ENCODE measurements at regions not wholly inside any gene's neighbourhood (a gene's known extent, or its start where the extent isn't known, plus 50 kb on each side); places are given as distances from the start of the nearest gene placed in this dataset.

- Histone ChIP-seq H3K4me1 (no peaks in the 10 kb centered on the region), H3K27ac (no peak overlapping the region), H3K27me3 (no peaks in the 10 kb centered on the region), H3K36me3 (no peaks in the 10 kb centered on the region), H3K9me3 (peaks cover 0 to 6% of the 10 kb centered on the region in 2 donors), H3K4me3 (no peak overlapping the region)
- in situ Hi-C loops (cut with MboI; ENCODE audit: low pct_ligation_motif_present in 1 of 4, low pct_unique_long_range_greater_than_20kb in 1 of 4, low sequenced_read_pairs in 3 of 4) = no loop called here
- intact Hi-C loops (cut with DNase I; ENCODE audit: low total_unique reads) = no loop called here
- 66 to 80% methylated on average over 3 of the region's 3 CpGs for WGBS, 2 donors (ENCODE audit: low coverage in 1 of 2)
- no peak for DNase-seq
- no peak for TF ChIP-seq POLR2AphosphoS5 (IDR thresholded peaks at IDR 0.05)
- TF ChIP-seq EP300 (IDR thresholded peaks at IDR 0.05; ENCODE audit: low read depth) = no peak
- no peak for TF ChIP-seq CTCF (IDR thresholded peaks at IDR 0.05)
- TF ChIP-seq POLR2A (IDR thresholded peaks at IDR 0.05) = no peak
Measured at GRCh38 chr15:37480482-37480881, 380.1 kb upstream of the MEIS2 start.

GRCh38 chr15:37481126-37481525 is 380.8 kb upstream of the MEIS2 start:
- no peak for DNase-seq
- no peak for TF ChIP-seq EP300 (IDR thresholded peaks at IDR 0.05; ENCODE audit: low read depth)
- TF ChIP-seq POLR2AphosphoS5 (IDR thresholded peaks at IDR 0.05) = no peak
- no peak overlapping the region for H3K4me3 ChIP-seq
- H3K36me3 ChIP-seq = no peaks in the 10 kb centered on the region
- peaks cover 0 to 6% of the 10 kb centered on the region in 2 donors for H3K9me3 ChIP-seq
- no peak overlapping the region for H3K27ac ChIP-seq
- intact Hi-C loops (cut with DNase I; ENCODE audit: low total_unique reads) = no loop called here
- no peaks in the 10 kb centered on the region for H3K4me1 ChIP-seq
- H3K27me3 ChIP-seq = no peaks in the 10 kb centered on the region
- in situ Hi-C loops (cut with MboI; ENCODE audit: low pct_ligation_motif_present in 1 of 4, low pct_unique_long_range_greater_than_20kb in 1 of 4, low sequenced_read_pairs in 3 of 4) = no loop called here
- 33 to 62% methylated on average over 1 of the region's 1 CpG for WGBS, 2 donors (ENCODE audit: low coverage in 1 of 2)

- no peaks in the 10 kb centered on the region for H3K27me3 ChIP-seq
- H3K4me1 ChIP-seq = no peaks in the 10 kb centered on the region
- no peaks in the 10 kb centered on the region for H3K36me3 ChIP-seq
- H3K4me3 ChIP-seq = no peak overlapping the region
- no peak for DNase-seq
- WGBS, 2 donors (ENCODE audit: low coverage in 1 of 2) = 83% methylated on average over 6 of the region's 6 CpGs; no CpG with 5 or more reads in 1 of the 2 donors
- intact Hi-C loops (cut with DNase I; ENCODE audit: low total_unique reads) (no loop called here), in situ Hi-C loops (cut with MboI; ENCODE audit: low pct_ligation_motif_present in 1 of 4, low pct_unique_long_range_greater_than_20kb in 1 of 4, low sequenced_read_pairs in 3 of 4) (no loop called here)
- no peak for TF ChIP-seq POLR2A (IDR thresholded peaks at IDR 0.05)
- TF ChIP-seq POLR2AphosphoS5 (IDR thresholded peaks at IDR 0.05) = no peak
- no peak for TF ChIP-seq CTCF (IDR thresholded peaks at IDR 0.05)
- TF ChIP-seq EP300 (IDR thresholded peaks at IDR 0.05; ENCODE audit: low read depth) = no peak
- no peaks in the 10 kb centered on the region for H3K9me3 ChIP-seq
- no peak overlapping the region for H3K27ac ChIP-seq
Measured at GRCh38 chr15:37483779-37484178, 383.4 kb upstream of the MEIS2 start.

- Histone ChIP-seq H3K27ac (no peak overlapping the region), H3K4me3 (no peak overlapping the region), H3K27me3 (no peaks in the 10 kb centered on the region), H3K4me1 (no peaks in the 10 kb centered on the region), H3K9me3 (no peaks in the 10 kb centered on the region), H3K36me3 (no peaks in the 10 kb centered on the region)
- no peak for TF ChIP-seq POLR2AphosphoS5 (IDR thresholded peaks at IDR 0.05)
- in situ Hi-C loops (cut with MboI; ENCODE audit: low pct_ligation_motif_present in 1 of 4, low pct_unique_long_range_greater_than_20kb in 1 of 4, low sequenced_read_pairs in 3 of 4) = no loop called here
- intact Hi-C loops (cut with DNase I; ENCODE audit: low total_unique reads) = no loop called here
- DNase-seq = no peak
- 78 to 85% methylated on average over 4 of the region's 4 CpGs for WGBS, 2 donors (ENCODE audit: low coverage in 1 of 2)
Measured at GRCh38 chr15:37485056-37485455, 384.7 kb upstream of the MEIS2 start.

- Histone ChIP-seq H3K36me3 (no peaks in the 10 kb centered on the region), H3K4me3 (no peak overlapping the region), H3K4me1 (no peaks in the 10 kb centered on the region), H3K27me3 (no peaks in the 10 kb centered on the region), H3K9me3 (no peaks in the 10 kb centered on the region), H3K27ac (no peak overlapping the region)
- WGBS, 2 donors (ENCODE audit: low coverage in 1 of 2) = 96% methylated on average over 26 of the region's 26 CpGs; no CpG with 5 or more reads in 1 of the 2 donors
- intact Hi-C loops (cut with DNase I; ENCODE audit: low total_unique reads) = no loop called here
- DNase-seq = no peak
- in situ Hi-C loops (cut with MboI; ENCODE audit: low pct_ligation_motif_present in 1 of 4, low pct_unique_long_range_greater_than_20kb in 1 of 4, low sequenced_read_pairs in 3 of 4) = no loop called here
- no peak for TF ChIP-seq POLR2AphosphoS5 (IDR thresholded peaks at IDR 0.05)
- TF ChIP-seq EP300 (IDR thresholded peaks at IDR 0.05; ENCODE audit: low read depth) = no peak
- no peak for TF ChIP-seq POLR2A (IDR thresholded peaks at IDR 0.05)
- TF ChIP-seq CTCF (IDR thresholded peaks at IDR 0.05) = no peak
Measured at GRCh38 chr15:37490707-37491106, 390.4 kb upstream of the MEIS2 start.
